Panc1 (cell line): ENCODE measurements at regions not wholly inside any gene's neighbourhood (a gene's known extent, or its start where the extent isn't known, plus 50 kb on each side); places are given as distances from the start of the nearest gene placed in this dataset.

ENCODE experiments used
- ATAC-seq: fragments of 200-7000 bp; cut with Tn5 transposase; 2 replicates; pipeline ENCODE4 v1.9.1; 2020; ENCODE audit warnings: mild to moderate bottlenecking, moderate library complexity
- BruUV-seq: library from RNA; stranded (reverse); fragments of 400-500 nt; replicated peaks from 2 replicates; lab custom pipeline; 2021; lab: Mats Ljungman, UMichigan
- CTCF ChIA-PET: fragments of 300-600 bp; sonication (Branson Sonifier 250); formaldehyde crosslinking; loops from one replicate; lab custom pipeline; 2022; ENCODE audit warnings: antibody characterized with exemption; lab: Charles Lee
- POLR2A ChIA-PET: fragments of 300-600 bp; sonication (Branson Sonifier 250); formaldehyde crosslinking; loops from one replicate; lab custom pipeline; 2022; ENCODE audit warnings: antibody characterized with exemption; lab: Charles Lee
- DNase-seq: peaks from one replicate; pipeline ENCODE4 v3.0.0-alpha.2; 2010; ENCODE audit warnings: low read depth, low spot score
- H3K27ac ChIP-seq: 2 replicates; pipeline ENCODE4 v1.5.1; 2011; ENCODE audit warnings: mild to moderate bottlenecking, low read length, inconsistent platforms
- H3K27me3 ChIP-seq: fragments of 200-500 bp; sonication (Bioruptor generic); 2 replicates; pipeline ENCODE4 v1.6.0; 2014; ENCODE audit warnings: low read length, inconsistent platforms; ENCODE audit not compliant: control insufficient read depth, insufficient read depth
- H3K36me3 ChIP-seq: fragments of 200-500 bp; sonication (Bioruptor generic); 2 replicates; pipeline ENCODE4 v1.5.1; 2014; ENCODE audit warnings: inconsistent platforms, mild to moderate bottlenecking, low read length, moderate library complexity; ENCODE audit not compliant: control insufficient read depth, insufficient read depth
- H3K4me1 ChIP-seq: 2 replicates; pipeline ENCODE4 v1.5.1; 2011; ENCODE audit warnings: inconsistent platforms, mild to moderate bottlenecking, low read length, moderate library complexity; ENCODE audit not compliant: control insufficient read depth, insufficient read depth
- H3K4me3 ChIP-seq, 2 experiments: 2 replicates each; pipeline ENCODE4 v1.5.1; 2011 to 2012; ENCODE audit warnings: low read depth in 2 of 2, low read length in 2 of 2, mild to moderate bottlenecking in 2 of 2, inconsistent platforms in 1 of 2, moderate library complexity in 1 of 2
- H3K9me3 ChIP-seq: fragments of 200-500 bp; sonication (Bioruptor generic); 2 replicates; pipeline ENCODE4 v1.5.1; 2014; ENCODE audit warnings: low read depth, mild to moderate bottlenecking, inconsistent platforms, low read length, moderate library complexity; ENCODE audit not compliant: control insufficient read depth, insufficient read depth
- POLR2AphosphoS5 ChIP-seq: IDR thresholded peaks from 2 replicates; pipeline ENCODE4 v1.6.1; 2012; ENCODE audit warnings: mild to moderate bottlenecking, low read depth, low read length, moderate library complexity
- SIN3A ChIP-seq: IDR thresholded peaks from 2 replicates; pipeline ENCODE4 v1.6.1; 2012; ENCODE audit warnings: low read depth, mild to moderate bottlenecking, low read length, moderate library complexity, borderline replicate concordance; ENCODE audit not compliant: insufficient read depth
- TCF7L2 ChIP-seq: IDR thresholded peaks from 2 replicates; pipeline ENCODE4 v1.6.1; 2011; ENCODE audit warnings: mild to moderate bottlenecking, low read depth, low read length, inconsistent platforms
- in situ Hi-C: cut with HindIII; loops from 2 replicates; pipeline ENCODE4 v1.10.0; 2016; ENCODE audit warnings: low sequenced_read_pairs, low pct_unique_long_range_greater_than_20kb
- intact Hi-C: fragments of 100-400 bp; cut with micrococcal nuclease; formaldehyde crosslinking; loops from one replicate; pipeline ENCODE4 v1.10.0; 2022; ENCODE audit not compliant: unreplicated experiment
- TF ChIP-seq, protein P1 (sequence below), 2 experiments: IDR thresholded peaks; 2 replicates each; pipeline ENCODE4 v1.6.1; 2011 to 2012; ENCODE audit warnings: low read depth in 2 of 2, control low read depth in 1 of 2, low read length in 1 of 2, mild to moderate bottlenecking in 1 of 2, moderate library complexity in 1 of 2; ENCODE audit not compliant: insufficient read depth in 1 of 2
- TF ChIP-seq, protein P2 (sequence below): fragments of 450-650 bp; IDR thresholded peaks from 2 replicates; pipeline ENCODE4 v1.5.1; 2017; ENCODE audit warnings: mild to moderate bottlenecking

DNA sequence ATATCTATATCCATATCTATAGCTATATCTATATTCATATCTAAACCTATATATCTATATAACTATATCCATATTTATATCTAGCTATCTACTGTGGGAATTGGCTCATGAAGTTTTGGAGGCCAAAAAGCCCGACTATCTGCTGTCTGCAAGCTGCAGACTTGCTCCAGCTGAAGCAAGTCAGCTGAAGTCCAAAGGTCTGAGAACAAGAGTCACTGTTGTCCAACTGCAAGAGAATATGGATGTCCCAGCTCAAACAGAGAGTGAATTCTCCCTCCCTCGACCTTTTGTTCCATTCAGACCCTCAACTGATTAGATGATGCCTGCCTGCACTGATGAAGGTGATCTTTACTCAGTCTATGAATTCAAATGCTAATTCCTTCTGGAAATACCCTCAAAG is 63.3 kb upstream of the VCX start:
- POLR2A ChIA-PET = no interaction called here
- no peak for ATAC-seq
- no peak for DNase-seq
- H3K27ac ChIP-seq = no peak overlapping the region
- no peaks in the 10 kb centered on the region for H3K4me1 ChIP-seq
- CTCF ChIA-PET = no interaction called here
- no peaks in the 10 kb centered on the region for H3K36me3 ChIP-seq
- no peak for TF ChIP-seq TCF7L2
- TF ChIP-seq, protein P1, sequence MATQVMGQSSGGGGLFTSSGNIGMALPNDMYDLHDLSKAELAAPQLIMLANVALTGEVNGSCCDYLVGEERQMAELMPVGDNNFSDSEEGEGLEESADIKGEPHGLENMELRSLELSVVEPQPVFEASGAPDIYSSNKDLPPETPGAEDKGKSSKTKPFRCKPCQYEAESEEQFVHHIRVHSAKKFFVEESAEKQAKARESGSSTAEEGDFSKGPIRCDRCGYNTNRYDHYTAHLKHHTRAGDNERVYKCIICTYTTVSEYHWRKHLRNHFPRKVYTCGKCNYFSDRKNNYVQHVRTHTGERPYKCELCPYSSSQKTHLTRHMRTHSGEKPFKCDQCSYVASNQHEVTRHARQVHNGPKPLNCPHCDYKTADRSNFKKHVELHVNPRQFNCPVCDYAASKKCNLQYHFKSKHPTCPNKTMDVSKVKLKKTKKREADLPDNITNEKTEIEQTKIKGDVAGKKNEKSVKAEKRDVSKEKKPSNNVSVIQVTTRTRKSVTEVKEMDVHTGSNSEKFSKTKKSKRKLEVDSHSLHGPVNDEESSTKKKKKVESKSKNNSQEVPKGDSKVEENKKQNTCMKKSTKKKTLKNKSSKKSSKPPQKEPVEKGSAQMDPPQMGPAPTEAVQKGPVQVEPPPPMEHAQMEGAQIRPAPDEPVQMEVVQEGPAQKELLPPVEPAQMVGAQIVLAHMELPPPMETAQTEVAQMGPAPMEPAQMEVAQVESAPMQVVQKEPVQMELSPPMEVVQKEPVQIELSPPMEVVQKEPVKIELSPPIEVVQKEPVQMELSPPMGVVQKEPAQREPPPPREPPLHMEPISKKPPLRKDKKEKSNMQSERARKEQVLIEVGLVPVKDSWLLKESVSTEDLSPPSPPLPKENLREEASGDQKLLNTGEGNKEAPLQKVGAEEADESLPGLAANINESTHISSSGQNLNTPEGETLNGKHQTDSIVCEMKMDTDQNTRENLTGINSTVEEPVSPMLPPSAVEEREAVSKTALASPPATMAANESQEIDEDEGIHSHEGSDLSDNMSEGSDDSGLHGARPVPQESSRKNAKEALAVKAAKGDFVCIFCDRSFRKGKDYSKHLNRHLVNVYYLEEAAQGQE (IDR thresholded peaks at IDR 0.05; ENCODE audit: insufficient read depth in 1 of 2, low read depth in 2 of 2, low read length in 1 of 2) = no peak
- in situ Hi-C loops (no loop called here), intact Hi-C loops (no loop called here)
- no TSS peak for BruUV-seq
- no peaks in the 10 kb centered on the region for H3K9me3 ChIP-seq
- H3K4me3 ChIP-seq = no peak overlapping the region
- no peaks in the 10 kb centered on the region for H3K27me3 ChIP-seq

DNA sequence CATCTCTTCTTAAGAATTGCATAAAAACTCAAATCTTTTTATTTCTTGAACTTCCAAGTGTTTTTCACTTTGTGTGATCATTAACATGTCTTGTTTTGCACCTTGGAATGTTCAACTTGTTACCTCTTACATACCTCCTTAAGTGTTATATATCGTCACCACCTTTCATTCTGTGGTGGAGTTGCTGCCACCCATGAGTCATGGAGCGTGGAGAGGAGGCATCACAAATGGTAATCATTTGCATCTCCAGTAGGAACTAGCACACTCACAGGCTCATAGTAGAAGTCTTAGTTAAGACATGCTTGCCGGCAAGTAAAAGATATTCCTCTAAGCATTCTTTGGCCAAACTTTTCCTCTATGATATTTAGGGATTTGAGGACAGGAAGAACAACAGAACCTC is 67.0 kb upstream of the VCX start:
- H3K4me1 ChIP-seq = no peaks in the 10 kb centered on the region
- intact Hi-C loops (no loop called here), in situ Hi-C loops (no loop called here)
- BruUV-seq = no TSS peak
- no peaks in the 10 kb centered on the region for H3K27me3 ChIP-seq
- no peaks in the 10 kb centered on the region for H3K9me3 ChIP-seq
- TF ChIP-seq, protein P1 (IDR thresholded peaks at IDR 0.05; ENCODE audit: insufficient read depth in 1 of 2, low read depth in 2 of 2, low read length in 1 of 2) = no peak
- TF ChIP-seq SIN3A (no peak), POLR2AphosphoS5 (no peak), TCF7L2 (no peak)
- TF ChIP-seq, protein P2, sequence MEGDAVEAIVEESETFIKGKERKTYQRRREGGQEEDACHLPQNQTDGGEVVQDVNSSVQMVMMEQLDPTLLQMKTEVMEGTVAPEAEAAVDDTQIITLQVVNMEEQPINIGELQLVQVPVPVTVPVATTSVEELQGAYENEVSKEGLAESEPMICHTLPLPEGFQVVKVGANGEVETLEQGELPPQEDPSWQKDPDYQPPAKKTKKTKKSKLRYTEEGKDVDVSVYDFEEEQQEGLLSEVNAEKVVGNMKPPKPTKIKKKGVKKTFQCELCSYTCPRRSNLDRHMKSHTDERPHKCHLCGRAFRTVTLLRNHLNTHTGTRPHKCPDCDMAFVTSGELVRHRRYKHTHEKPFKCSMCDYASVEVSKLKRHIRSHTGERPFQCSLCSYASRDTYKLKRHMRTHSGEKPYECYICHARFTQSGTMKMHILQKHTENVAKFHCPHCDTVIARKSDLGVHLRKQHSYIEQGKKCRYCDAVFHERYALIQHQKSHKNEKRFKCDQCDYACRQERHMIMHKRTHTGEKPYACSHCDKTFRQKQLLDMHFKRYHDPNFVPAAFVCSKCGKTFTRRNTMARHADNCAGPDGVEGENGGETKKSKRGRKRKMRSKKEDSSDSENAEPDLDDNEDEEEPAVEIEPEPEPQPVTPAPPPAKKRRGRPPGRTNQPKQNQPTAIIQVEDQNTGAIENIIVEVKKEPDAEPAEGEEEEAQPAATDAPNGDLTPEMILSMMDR = no peak
- H3K4me3 ChIP-seq = no peak overlapping the region
- ChIA-PET CTCF (no interaction called here), POLR2A (no interaction called here)
- H3K27ac ChIP-seq = no peak overlapping the region
- DNase-seq = no peak
- no peaks in the 10 kb centered on the region for H3K36me3 ChIP-seq
- no peak for ATAC-seq
